GM21447 (cell line): ENCODE measurements at regions not wholly inside any gene's neighbourhood (a gene's known extent, or its start where the extent isn't known, plus 50 kb on each side); places are given as distances from the start of the nearest gene placed in this dataset.
"Not testable (repeated sequence)": the region's sequence is repeated elsewhere in the genome, so short reads cannot be mapped to it uniquely, and the experiment has no call there.

Experiments
- ATAC-seq: cut with Tn5 transposase; IDR thresholded peaks from one replicate; pipeline ENCODE4 v1.9.1; 2021; ENCODE audit not compliant: unreplicated experiment

- ATAC-seq, result no peak
Measured at GRCh38 chr20:12113075-12113467, 195.4 kb downstream of the BTBD3 start.

- no peak for ATAC-seq
Measured at GRCh38 chr20:12113468-12114371, 196.0 kb downstream of the BTBD3 start.

- ATAC-seq, result not testable (repeated sequence)
Measured at GRCh38 chr20:12129114-12129513, 211.4 kb downstream of the BTBD3 start.

DNA sequence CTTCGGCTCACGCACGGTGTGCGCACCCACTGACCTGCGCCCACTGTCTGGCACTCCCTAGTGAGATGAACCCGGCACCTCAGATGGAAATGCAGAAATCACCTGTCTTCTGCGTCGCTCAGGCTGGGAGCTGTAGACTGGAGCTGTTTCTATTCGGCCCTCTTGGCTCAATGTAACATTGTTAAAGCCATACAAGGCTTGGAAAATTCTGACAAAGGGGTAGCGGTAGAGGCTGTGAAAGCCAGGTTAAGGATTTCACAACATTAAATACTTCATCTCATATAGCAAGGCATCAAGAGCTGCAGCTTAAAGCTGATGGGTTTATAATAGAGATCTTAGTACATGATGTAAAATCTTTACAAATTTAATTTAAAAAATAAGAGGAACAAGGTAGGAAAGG, 211.8 kb downstream of the BTBD3 start:
- ATAC-seq, result not testable (repeated sequence)

DNA sequence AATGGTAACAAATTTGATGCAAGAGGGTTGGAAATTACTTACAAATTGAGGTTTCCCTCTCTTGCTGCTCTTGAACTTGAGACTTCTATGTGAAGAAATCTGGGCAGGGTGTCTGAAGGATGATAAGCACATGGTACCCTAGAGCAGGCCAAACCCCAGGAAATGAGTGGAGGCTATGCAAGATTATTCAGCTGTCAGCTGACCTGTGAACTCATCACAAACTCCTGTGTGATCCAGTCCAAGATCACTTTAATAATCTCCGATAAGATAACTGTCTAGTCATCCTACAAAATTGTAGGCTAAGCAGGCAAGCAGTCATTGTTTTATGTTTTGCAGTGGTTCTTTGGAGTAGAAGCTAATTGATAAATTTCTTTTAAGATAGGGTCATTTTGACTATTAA, 213.1 kb downstream of the BTBD3 start:
- ATAC-seq, result no peak

- ATAC-seq, result no peak
Measured at GRCh38 chr20:12133553-12133952, 215.9 kb downstream of the BTBD3 start.

DNA sequence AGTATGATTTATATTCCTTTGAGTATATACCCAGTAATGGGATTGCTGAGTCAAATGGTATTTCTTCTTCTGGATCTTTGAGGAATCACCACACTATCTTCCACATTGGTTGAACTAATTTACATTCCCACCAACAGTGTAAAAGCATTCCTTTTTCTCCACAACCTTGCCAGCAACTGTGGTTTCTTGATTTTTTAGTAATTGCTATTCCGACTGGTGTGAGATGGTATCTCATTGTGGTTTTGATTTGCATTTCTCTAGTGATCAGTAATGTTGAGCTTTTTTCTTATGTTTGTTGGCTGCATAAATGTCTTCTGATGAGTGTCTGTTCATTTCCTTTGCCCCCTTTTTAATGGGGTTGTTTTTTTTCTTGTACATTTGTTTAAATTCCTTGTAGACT, 228.3 kb downstream of the BTBD3 start:
- ATAC-seq, result not testable (repeated sequence)

GRCh38 chr20:12152996-12153395, 235.3 kb downstream of the BTBD3 start:
- ATAC-seq, result no peak

DNA sequence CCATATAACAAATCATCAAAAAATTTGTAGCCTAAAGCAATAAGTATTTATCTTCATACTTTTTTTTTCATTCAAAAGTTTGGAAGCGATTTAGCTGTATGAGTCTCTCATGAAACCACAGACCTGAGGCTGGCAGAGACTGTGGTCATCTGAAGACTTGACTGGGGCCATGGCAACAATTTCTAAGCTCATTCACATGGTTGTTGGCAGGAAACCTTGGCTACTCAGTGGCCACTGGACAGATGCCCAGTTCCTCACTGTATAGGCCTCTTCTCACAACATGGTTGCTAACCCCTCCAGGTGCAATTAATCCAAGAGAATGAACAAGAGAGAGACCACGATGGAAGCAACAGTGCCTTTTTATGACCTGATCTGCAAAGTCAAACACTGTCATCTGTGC, 235.9 kb downstream of the BTBD3 start:
- ATAC-seq, result no peak

- ATAC-seq, result no peak
Measured at GRCh38 chr20:12156252-12156651, 238.6 kb downstream of the BTBD3 start.

DNA sequence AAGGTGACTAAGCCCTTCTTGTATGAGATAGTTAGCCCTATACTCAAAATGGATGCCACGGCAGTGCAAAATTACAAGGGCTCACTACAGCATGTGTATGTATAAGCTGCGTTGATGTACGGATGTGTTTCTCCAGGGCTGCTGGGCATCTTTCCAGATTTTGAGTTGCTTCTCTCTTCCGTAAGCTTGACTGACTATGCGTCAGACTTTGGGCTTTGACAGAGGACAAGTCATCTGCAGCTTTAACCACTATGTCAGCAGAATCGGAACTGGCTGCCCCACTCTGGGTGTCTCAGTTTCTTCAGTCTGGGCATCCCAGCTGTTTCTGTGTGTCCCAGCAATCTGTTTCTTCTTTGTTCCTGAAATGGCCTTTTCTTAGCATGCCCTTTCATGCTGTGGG, 241.6 kb downstream of the BTBD3 start:
- ATAC-seq, result no peak

DNA sequence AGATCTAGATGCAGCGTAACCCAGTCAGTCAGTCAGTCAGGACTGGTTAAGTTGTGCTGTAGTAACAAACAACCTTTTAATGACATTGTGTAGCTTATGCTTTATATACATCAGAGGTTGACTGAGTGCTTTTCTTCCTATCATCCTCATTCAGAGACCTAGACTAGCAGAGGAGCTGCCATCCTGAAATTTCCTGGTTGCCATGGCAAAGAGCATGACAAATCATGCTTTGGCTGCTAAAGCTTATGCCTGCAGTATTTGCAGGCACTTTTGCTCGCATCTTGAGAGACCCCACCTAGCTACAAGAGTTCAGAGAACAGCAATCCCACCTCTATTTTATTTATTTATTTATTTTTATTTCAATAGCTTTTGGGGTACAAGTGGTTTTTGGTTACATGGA, 244.0 kb downstream of the BTBD3 start:
- ATAC-seq, result no peak

GRCh38 chr20:12166053-12166717, 248.5 kb downstream of the BTBD3 start:
- no peak for ATAC-seq

DNA sequence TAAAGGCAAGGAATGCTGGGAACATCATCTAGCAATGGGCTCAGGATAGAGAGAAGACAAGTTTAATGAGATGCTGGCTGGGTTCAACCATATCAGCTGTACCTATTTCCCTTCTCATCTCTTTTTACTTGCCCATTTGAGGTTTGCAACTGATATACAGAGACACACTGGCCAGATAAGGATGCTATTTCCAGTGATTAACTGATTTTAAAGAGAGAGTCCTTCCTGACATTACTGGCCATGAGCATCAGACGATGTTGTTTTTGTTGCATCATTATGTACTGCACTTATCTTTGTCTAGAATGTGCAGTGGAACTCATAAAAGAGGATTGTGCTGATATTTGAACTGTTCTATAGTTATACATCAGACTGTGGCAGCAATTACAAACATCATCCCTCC, 252.7 kb downstream of the BTBD3 start:
- no peak for ATAC-seq

GRCh38 chr20:12171923-12172524, 254.3 kb downstream of the BTBD3 start:
- no peak for ATAC-seq

DNA sequence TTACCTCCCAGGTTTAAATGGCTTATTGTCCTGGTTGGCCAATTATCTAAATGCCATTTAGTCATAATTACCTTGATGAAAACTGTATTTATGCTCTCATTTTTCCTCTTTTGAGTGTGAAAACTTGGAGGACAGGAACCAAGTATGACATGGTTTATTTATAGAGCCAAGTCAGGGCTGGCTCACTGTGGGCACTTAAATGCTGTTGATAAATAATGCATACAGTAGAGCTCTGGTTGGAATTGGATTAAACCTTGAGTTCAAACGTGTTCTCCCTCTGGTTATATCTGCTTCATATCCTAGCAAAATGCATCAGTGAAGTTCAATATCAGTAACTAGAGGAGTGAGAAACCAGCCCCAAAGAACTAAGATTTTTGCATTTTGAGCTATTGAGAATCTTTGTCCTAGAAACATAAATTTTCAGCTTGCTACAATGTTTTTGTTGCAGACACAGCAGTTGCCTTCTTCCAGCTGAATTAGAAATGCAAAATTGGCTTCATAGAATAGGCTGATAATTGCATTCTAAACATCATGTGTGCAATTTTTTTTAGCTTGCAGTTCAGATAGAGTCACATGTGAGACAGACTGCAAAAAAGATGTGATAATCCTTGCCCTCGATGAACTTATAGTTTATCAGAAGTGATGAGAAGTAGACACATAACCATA, 255.8 kb downstream of the BTBD3 start:
- no peak for ATAC-seq

- ATAC-seq, result no peak
Measured at GRCh38 chr20:12175538-12175937, 257.8 kb downstream of the BTBD3 start.

GRCh38 chr20:12177657-12178293, 260.1 kb downstream of the BTBD3 start:
- no peak for ATAC-seq

GRCh38 chr20:12179692-12180091, 262.0 kb downstream of the BTBD3 start:
- ATAC-seq, result no peak

GRCh38 chr20:12180107-12180661, 262.5 kb downstream of the BTBD3 start:
- no peak for ATAC-seq

GRCh38 chr20:12198281-12198680, 280.6 kb downstream of the BTBD3 start:
- ATAC-seq, result no peak
